Mucosa of descending colon (tissue), 3 donors: ENCODE measurements at regions not wholly inside any gene's neighbourhood (a gene's known extent, or its start where the extent isn't known, plus 50 kb on each side); places are given as distances from the start of the nearest gene placed in this dataset.

ENCODE experiments used
- ATAC-seq: fragments of 200-7000 bp; cut with Tn5 transposase; one replicate; pipeline ENCODE4 v1.9.1; 2020; ENCODE audit warnings: mild to moderate bottlenecking, moderate library complexity
- DNase-seq, 3 donors: peaks; one replicate each; pipeline ENCODE4 v3.0.0-alpha.2; 2020
- H3K36me3 ChIP-seq: fragments of 200-600 bp; one replicate; pipeline ENCODE4 v1.8.0; 2021; ENCODE audit warnings: low read depth, mild to moderate bottlenecking
- H3K4me1 ChIP-seq: fragments of 200-600 bp; one replicate; pipeline ENCODE4 v1.8.0; 2021; ENCODE audit warnings: low read depth, mild to moderate bottlenecking
- H3K4me3 ChIP-seq: fragments of 200-600 bp; one replicate; pipeline ENCODE4 v1.8.0; 2021; ENCODE audit warnings: mild to moderate bottlenecking
- H3K9me3 ChIP-seq: fragments of 200-600 bp; one replicate; pipeline ENCODE4 v1.8.0; 2021; ENCODE audit warnings: mild to moderate bottlenecking
- CTCF ChIP-seq: fragments of 200-600 bp; IDR thresholded peaks from one replicate; pipeline ENCODE4 v1.8.0; 2022; ENCODE audit warnings: antibody characterized with exemption, mild to moderate bottlenecking
- intact Hi-C, 2 donors: fragments of 100-400 bp; cut with DNase I in 1 of 2; cut with micrococcal nuclease in 1 of 2; formaldehyde crosslinking; loops; one replicate each; pipeline versions ENCODE4 v1.11.0 to v1.11.1; 2022; cut with DNase I, micrococcal nuclease
- donor health status: DM: no; HTN: no; CAD: no; lungs with moderate emphysema.
- donor health status: DM: no; HTN: no; CAD: no.
- donor health status: DM: no; HTN: yes; CAD: no.

- ATAC-seq: no peak
Measured at GRCh38 chr1:86296305-86297205, 99.6 kb downstream of the ODF2L start.

GRCh38 chr1:86289746-86290145, 106.4 kb downstream of the ODF2L start:
- DNase-seq (no peak), ATAC-seq (no peak)
- Histone ChIP-seq H3K4me1 (no peaks in the 10 kb centered on the region), H3K4me3 (no peak overlapping the region), H3K9me3 (no peaks in the 10 kb centered on the region), H3K36me3 (no peaks in the 10 kb centered on the region)
- intact Hi-C loops: no loop called here
- TF ChIP-seq CTCF: no peak

More at GRCh38 chr1:86296305-86297205, 99.6 kb downstream of the ODF2L start:
- Histone ChIP-seq H3K9me3 (no peaks in the 10 kb centered on the region), H3K4me1 (no peaks in the 10 kb centered on the region), H3K36me3 (no peaks in the 10 kb centered on the region), H3K4me3 (no peak overlapping the region)
- TF ChIP-seq CTCF: no peak
- intact Hi-C loops: no loop called here
- no peak for DNase-seq

- no peak for TF ChIP-seq CTCF
- ATAC-seq (no peak), DNase-seq (no peak)
- Histone ChIP-seq H3K36me3 (no peaks in the 10 kb centered on the region), H3K4me1 (no peaks in the 10 kb centered on the region), H3K9me3 (no peaks in the 10 kb centered on the region), H3K4me3 (no peak overlapping the region)
- intact Hi-C loops: no loop called here
Measured at GRCh38 chr1:86289161-86289560, 107.0 kb downstream of the ODF2L start.

GRCh38 chr1:86288586-86289147, 107.5 kb downstream of the ODF2L start:
- no peak for DNase-seq
- intact Hi-C loops: no loop called here

GRCh38 chr1:86285796-86286195, 110.3 kb downstream of the ODF2L start:
- DNase-seq (no peak), ATAC-seq (no peak)
- H3K36me3 ChIP-seq: no peaks in the 10 kb centered on the region
- H3K4me1 ChIP-seq: no peaks in the 10 kb centered on the region
- H3K9me3 ChIP-seq: no peaks in the 10 kb centered on the region
- no peak overlapping the region for H3K4me3 ChIP-seq
- TF ChIP-seq CTCF: no peak
- intact Hi-C loops: no loop called here

More at GRCh38 chr1:86288586-86289147, 107.5 kb downstream of the ODF2L start:
- no peaks in the 10 kb centered on the region for H3K4me1 ChIP-seq
- no peak overlapping the region for H3K4me3 ChIP-seq
- no peaks in the 10 kb centered on the region for H3K36me3 ChIP-seq
- no peaks in the 10 kb centered on the region for H3K9me3 ChIP-seq
- ATAC-seq: no peak
- no peak for TF ChIP-seq CTCF
